Prostate gland (tissue), 2 donors: ENCODE measurements at regions not wholly inside any gene's neighbourhood (a gene's known extent, or its start where the extent isn't known, plus 50 kb on each side); places are given as distances from the start of the nearest gene placed in this dataset.

ENCODE experiments used
- DNase-seq: peaks from one replicate; pipeline ENCODE4 v3.0.0-alpha.2; 2019; ENCODE audit warnings: low spot score
- H3K27ac ChIP-seq, 2 donors: fragments of 200-600 bp; sonication (generic); 2 replicates each; pipeline ENCODE4 v1.5.1; 2017 to 2019
- H3K27me3 ChIP-seq: fragments of 200-600 bp; sonication (generic); replicated peaks from 2 replicates; pipeline ENCODE4 v1.5.1; 2019; ENCODE audit not compliant: insufficient read depth
- H3K36me3 ChIP-seq, 2 donors: fragments of 200-600 bp; sonication (generic); 1 replicate in 1 of 2; 2 replicates in 1 of 2; pipeline versions ENCODE4 v1.5.1 to v1.8.1; 2017 to 2019
- H3K4me1 ChIP-seq: fragments of 200-600 bp; sonication (generic); replicated peaks from 2 replicates; pipeline ENCODE4 v1.5.1; 2019
- H3K4me3 ChIP-seq, 2 donors: fragments of 200-600 bp; sonication (generic); 2 replicates each; pipeline ENCODE4 v1.5.1; 2017 to 2019
- H3K9me3 ChIP-seq: fragments of 200-600 bp; sonication (generic); 2 replicates; pipeline ENCODE4 v1.5.1; 2017
- POLR2A ChIP-seq: fragments of 450-650 bp; IDR thresholded peaks from one replicate; pipeline ENCODE4 v1.6.1; 2016; ENCODE audit warnings: antibody characterized with exemption, mild to moderate bottlenecking
- POLR2AphosphoS5 ChIP-seq: sonication (generic); formaldehyde crosslinking; IDR thresholded peaks from one replicate; pipeline ENCODE4 v1.6.1; 2017; ENCODE audit warnings: antibody characterized with exemption
- WGBS: methylation state at CpG from one replicate; pipeline ENCODE4 v1.1.5; 2018; 5-methylcytosine and 5-hydroxymethylcytosine counted together
- intact Hi-C: fragments of 100-400 bp; cut with DNase I; formaldehyde crosslinking; loops from one replicate; pipeline ENCODE4 v1.14.2; 2022
- TF ChIP-seq, protein P1 (sequence below), 4 experiments: fragments of 200-600 bp in 2 of 4; fragments of 450-650 bp in 2 of 4; sonication (generic) in 2 of 4; IDR thresholded peaks; 1 replicate in 3 of 4; 2 replicates in 1 of 4; pipeline ENCODE4 v1.5.1; 2016 to 2019; ENCODE audit warnings: antibody characterized with exemption in 4 of 4, mild to moderate bottlenecking in 2 of 4, moderate library complexity in 2 of 4

GRCh38 chr10:61844116-61844822, 57.2 kb upstream of the ARID5B start:
- WGBS: 89% methylated on average over 4 of the region's 4 CpGs

DNA sequence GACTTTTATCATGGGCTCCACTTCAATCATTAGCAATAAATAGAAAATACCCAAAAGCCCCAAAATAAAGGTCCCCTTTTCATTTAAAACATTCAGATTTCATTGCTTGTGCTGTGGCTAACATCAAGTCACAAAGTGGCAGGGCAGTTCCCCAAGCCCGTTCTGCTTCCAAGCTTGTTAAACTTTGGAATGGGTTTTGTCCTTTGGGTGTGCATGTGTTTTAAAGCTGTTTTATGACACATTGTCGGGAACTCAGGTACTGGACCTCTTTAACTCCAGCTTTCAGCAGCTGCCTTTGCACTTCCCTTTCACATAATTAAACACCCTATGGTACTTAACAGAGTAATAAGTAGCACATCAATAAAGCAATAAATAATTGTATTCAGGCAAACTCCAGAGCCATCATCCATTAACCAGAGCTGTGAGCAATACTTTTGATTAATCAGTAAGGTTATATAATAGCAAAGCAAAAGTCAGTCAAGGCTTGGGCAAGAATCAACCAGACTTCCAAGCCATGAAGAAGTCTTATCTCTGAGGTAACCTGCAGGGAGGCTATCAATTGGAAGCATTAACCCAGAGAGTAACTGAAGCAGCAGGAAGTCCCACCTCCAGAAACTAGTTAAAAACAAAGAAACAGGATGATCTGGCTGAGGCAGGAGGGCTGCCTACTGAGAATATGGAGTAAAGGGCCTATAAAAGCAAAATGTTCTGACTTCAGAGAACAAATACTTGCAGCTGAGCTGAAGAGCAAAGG, 56.1 kb upstream of the ARID5B start:
- 32% methylated on average over 2 of the region's 2 CpGs for whole genome bisulfite sequencing
- Histone ChIP-seq H3K4me3 (no peak overlapping the region), H3K27ac (peak overlapping the region in 1 of 2 donors; percentile 2), H3K4me1 (peaks cover 9% of the 10 kb centered on the region), H3K27me3 (no peaks in the 10 kb centered on the region), H3K36me3 (no peaks in the 10 kb centered on the region), H3K9me3 (no peaks in the 10 kb centered on the region)
- intact Hi-C loops: no loop called here
- TF ChIP-seq, protein P1, sequence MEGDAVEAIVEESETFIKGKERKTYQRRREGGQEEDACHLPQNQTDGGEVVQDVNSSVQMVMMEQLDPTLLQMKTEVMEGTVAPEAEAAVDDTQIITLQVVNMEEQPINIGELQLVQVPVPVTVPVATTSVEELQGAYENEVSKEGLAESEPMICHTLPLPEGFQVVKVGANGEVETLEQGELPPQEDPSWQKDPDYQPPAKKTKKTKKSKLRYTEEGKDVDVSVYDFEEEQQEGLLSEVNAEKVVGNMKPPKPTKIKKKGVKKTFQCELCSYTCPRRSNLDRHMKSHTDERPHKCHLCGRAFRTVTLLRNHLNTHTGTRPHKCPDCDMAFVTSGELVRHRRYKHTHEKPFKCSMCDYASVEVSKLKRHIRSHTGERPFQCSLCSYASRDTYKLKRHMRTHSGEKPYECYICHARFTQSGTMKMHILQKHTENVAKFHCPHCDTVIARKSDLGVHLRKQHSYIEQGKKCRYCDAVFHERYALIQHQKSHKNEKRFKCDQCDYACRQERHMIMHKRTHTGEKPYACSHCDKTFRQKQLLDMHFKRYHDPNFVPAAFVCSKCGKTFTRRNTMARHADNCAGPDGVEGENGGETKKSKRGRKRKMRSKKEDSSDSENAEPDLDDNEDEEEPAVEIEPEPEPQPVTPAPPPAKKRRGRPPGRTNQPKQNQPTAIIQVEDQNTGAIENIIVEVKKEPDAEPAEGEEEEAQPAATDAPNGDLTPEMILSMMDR (IDR thresholded peaks at IDR 0.05): no peak
- TF ChIP-seq POLR2AphosphoS5 (peak; percentile 9), POLR2A (no peak)
- DNase-seq: peak; percentile 33

More at GRCh38 chr10:61844116-61844822, 57.2 kb upstream of the ARID5B start:
- no peaks in the 10 kb centered on the region for H3K9me3 ChIP-seq
- intact Hi-C loops: no loop called here
- no peak overlapping the region for H3K27ac ChIP-seq
- DNase-seq: no peak
- no peaks in the 10 kb centered on the region for H3K27me3 ChIP-seq
- TF ChIP-seq, protein P1 (IDR thresholded peaks at IDR 0.05): no peak
- H3K4me1 ChIP-seq: peaks cover 10% of the 10 kb centered on the region
- H3K36me3 ChIP-seq: no peaks in the 10 kb centered on the region
- H3K4me3 ChIP-seq: no peak overlapping the region

DNA sequence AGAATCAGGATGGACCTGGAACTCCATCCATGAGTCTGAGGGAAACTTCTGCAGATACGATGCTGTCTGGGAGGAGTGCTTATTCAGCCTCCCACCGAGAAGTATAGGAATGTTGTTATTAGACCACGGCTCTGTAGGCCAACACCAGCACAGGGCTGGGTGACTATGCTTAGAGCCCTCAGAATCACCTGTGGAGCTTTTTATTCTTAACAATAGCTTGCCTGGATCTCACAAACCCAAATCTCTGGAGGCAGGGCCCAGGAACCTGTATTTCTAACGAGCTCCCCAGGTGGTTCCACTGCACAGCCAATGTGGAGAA, 55.6 kb upstream of the ARID5B start:
- H3K4me1 ChIP-seq: peaks cover 6% of the 10 kb centered on the region
- H3K36me3 ChIP-seq: no peaks in the 10 kb centered on the region
- WGBS: 86% methylated on average over 4 of the region's 4 CpGs
- H3K9me3 ChIP-seq: no peaks in the 10 kb centered on the region
- no peak overlapping the region for H3K4me3 ChIP-seq
- H3K27me3 ChIP-seq: no peaks in the 10 kb centered on the region
- no peak for DNase-seq
- TF ChIP-seq, protein P1 (IDR thresholded peaks at IDR 0.05): no peak
- no peak for TF ChIP-seq POLR2A
- TF ChIP-seq POLR2AphosphoS5: no peak
- peak overlapping the region in 1 of 2 donors; percentile 2 for H3K27ac ChIP-seq
- intact Hi-C loops: no loop called here

DNA sequence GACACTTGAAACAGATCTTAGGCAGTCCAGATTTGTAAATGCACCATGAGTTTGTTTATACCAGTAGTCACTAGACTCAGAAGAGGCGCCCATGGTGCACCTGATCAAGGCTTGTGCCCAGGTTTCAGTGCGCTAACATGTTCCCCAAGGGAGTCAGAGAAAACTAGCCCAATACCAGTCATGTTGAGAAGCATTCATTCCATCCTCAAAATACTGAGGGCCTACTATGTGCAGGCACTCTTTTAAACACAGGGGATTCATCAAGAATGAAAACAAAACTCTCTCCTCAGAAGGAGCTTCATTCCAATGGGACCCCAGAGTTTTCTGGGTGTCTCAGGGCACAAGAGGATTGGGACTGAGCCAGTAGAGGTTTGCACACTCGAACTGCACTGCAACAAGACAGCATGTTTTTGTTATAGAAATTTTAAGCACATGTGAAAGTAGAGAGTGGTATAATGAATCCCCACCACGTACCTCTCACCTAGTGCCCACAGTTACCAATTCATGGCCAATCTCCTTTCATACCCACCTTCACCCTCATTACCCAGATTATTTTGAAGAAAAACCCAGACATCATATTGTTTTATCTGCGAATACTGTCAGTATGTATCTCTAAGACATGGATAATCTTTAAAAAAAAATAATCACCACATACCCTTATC, 55.0 kb upstream of the ARID5B start:
- WGBS: 97% methylated on average over 5 of the region's 5 CpGs
- Histone ChIP-seq H3K36me3 (no peaks in the 10 kb centered on the region), H3K4me1 (peaks cover 5% of the 10 kb centered on the region), H3K9me3 (no peaks in the 10 kb centered on the region), H3K27me3 (no peaks in the 10 kb centered on the region), H3K4me3 (no peak overlapping the region), H3K27ac (no peak overlapping the region)
- intact Hi-C loops: no loop called here
- TF ChIP-seq POLR2AphosphoS5 (no peak), POLR2A (no peak)
- TF ChIP-seq, protein P1 (IDR thresholded peaks at IDR 0.05): no peak
- DNase-seq: no peak
